OCI-LY1 (cell line): ENCODE measurements at regions not wholly inside any gene's neighbourhood (a gene's known extent, or its start where the extent isn't known, plus 50 kb on each side); places are given as distances from the start of the nearest gene placed in this dataset.

Experiments used
- H2AFZ ChIP-seq: fragments of 200-600 bp; sonication (generic), shearing (Covaris generic); 2 replicates; pipeline ENCODE4 v1.6.0; 2014; ENCODE audit warnings: antibody characterized with exemption, mild to moderate bottlenecking, low read length
- H3F3A ChIP-seq: fragments of 200-600 bp; sonication (generic), shearing (Covaris generic); 2 replicates; pipeline ENCODE4 v1.6.0; 2014; ENCODE audit warnings: mild to moderate bottlenecking, antibody characterized with exemption, low read length, moderate library complexity; ENCODE audit not compliant: insufficient read depth
- H3K27ac ChIP-seq: fragments of 200-600 bp; sonication (generic); 2 replicates; pipeline ENCODE4 v1.5.1; 2014; ENCODE audit warnings: low read length, mixed run types, mild to moderate bottlenecking, low read depth; ENCODE audit not compliant: poor library complexity, severe bottlenecking
- H3K27me3 ChIP-seq: fragments of 200-600 bp; sonication (generic); 2 replicates; pipeline ENCODE4 v1.6.0; 2014; ENCODE audit warnings: antibody characterized with exemption, mild to moderate bottlenecking, low read length, moderate library complexity; ENCODE audit not compliant: insufficient read depth
- H3K36me3 ChIP-seq: fragments of 200-600 bp; sonication (generic); 2 replicates; pipeline ENCODE4 v1.6.1; 2014; ENCODE audit warnings: mild to moderate bottlenecking, antibody characterized with exemption, low read length, moderate library complexity, mixed read lengths; ENCODE audit not compliant: insufficient read depth
- H3K4me1 ChIP-seq: fragments of 200-600 bp; sonication (generic); 2 replicates; pipeline ENCODE4 v1.5.1; 2014; ENCODE audit warnings: mild to moderate bottlenecking, low read length, moderate library complexity; ENCODE audit not compliant: insufficient read depth, severe bottlenecking
- H3K4me2 ChIP-seq: fragments of 200-600 bp; sonication (generic), shearing (Covaris generic); 2 replicates; pipeline ENCODE4 v1.6.1; 2014; ENCODE audit warnings: low read length
- H3K4me3 ChIP-seq: fragments of 200-600 bp; sonication (generic); 2 replicates; pipeline ENCODE4 v1.5.1; 2014; ENCODE audit warnings: low read length, low read depth, mild to moderate bottlenecking, mixed read lengths; ENCODE audit not compliant: poor library complexity, severe bottlenecking
- H3K79me2 ChIP-seq: fragments of 200-600 bp; shearing (Covaris generic); 2 replicates; pipeline ENCODE4 v1.6.1; 2016; ENCODE audit warnings: mixed run types, low read length, mixed read lengths; ENCODE audit not compliant: insufficient read depth
- H3K9ac ChIP-seq: fragments of 200-600 bp; sonication (generic), shearing (Covaris generic); 2 replicates; pipeline ENCODE4 v1.6.1; 2014; ENCODE audit warnings: mild to moderate bottlenecking, low read length, mixed read lengths
- H3K9me2 ChIP-seq: fragments of 200-600 bp; sonication (generic), shearing (Covaris generic); 2 replicates; pipeline ENCODE4 v1.6.1; 2014; ENCODE audit warnings: low read depth, mild to moderate bottlenecking, low read length, mixed read lengths
- H3K9me3 ChIP-seq: fragments of 200-600 bp; shearing (Covaris generic); 2 replicates; pipeline ENCODE4 v1.6.1; 2014; ENCODE audit warnings: low read length, mixed read lengths
- H4K20me1 ChIP-seq: fragments of 200-600 bp; sonication (generic), shearing (Covaris generic); 2 replicates; pipeline ENCODE4 v1.6.0; 2016; ENCODE audit warnings: mild to moderate bottlenecking, low read length; ENCODE audit not compliant: insufficient read depth
- EZH2 ChIP-seq: fragments of 200-600 bp; sonication (generic), shearing (Covaris generic); IDR thresholded peaks from 2 replicates; pipeline ENCODE4 v1.8.0; 2017; ENCODE audit warnings: borderline replicate concordance, mixed run types, mild to moderate bottlenecking, antibody characterized with exemption, low read length, moderate library complexity, mixed read lengths
- TF ChIP-seq, protein P1 (sequence below): fragments of 200-600 bp; sonication (generic), shearing (Covaris generic); IDR thresholded peaks from 2 replicates; pipeline ENCODE4 v1.5.1; 2017; ENCODE audit warnings: mild to moderate bottlenecking, antibody characterized with exemption, low read length, moderate library complexity, mixed read lengths

DNA sequence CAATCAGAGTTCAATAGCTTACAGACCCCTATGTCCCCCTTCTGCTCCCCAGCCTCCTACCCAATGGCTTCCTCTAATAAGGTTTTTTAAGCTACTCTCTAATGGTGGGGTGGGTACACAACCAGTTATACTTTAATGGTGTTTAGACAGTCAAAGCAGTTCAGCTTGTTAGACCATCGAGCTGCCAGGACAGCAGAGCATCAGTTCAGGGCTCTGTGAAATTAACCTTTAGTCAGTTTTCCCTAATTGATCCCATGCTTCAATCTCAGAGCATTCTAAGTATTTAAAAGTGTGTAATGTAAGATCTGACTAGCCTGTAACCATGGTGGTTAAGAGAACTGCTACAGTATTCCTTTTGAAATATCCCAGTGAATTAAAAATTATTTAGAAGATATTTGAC is 107.2 kb upstream of the ZNF644 start:
- H3K9me2 ChIP-seq: no peaks in the 10 kb centered on the region
- no peak overlapping the region for H3K27ac ChIP-seq
- H3K9me3 ChIP-seq: no peaks in the 10 kb centered on the region
- H3K79me2 ChIP-seq: no peaks in the 10 kb centered on the region
- no peak overlapping the region for H2AFZ ChIP-seq
- TF ChIP-seq, protein P1, sequence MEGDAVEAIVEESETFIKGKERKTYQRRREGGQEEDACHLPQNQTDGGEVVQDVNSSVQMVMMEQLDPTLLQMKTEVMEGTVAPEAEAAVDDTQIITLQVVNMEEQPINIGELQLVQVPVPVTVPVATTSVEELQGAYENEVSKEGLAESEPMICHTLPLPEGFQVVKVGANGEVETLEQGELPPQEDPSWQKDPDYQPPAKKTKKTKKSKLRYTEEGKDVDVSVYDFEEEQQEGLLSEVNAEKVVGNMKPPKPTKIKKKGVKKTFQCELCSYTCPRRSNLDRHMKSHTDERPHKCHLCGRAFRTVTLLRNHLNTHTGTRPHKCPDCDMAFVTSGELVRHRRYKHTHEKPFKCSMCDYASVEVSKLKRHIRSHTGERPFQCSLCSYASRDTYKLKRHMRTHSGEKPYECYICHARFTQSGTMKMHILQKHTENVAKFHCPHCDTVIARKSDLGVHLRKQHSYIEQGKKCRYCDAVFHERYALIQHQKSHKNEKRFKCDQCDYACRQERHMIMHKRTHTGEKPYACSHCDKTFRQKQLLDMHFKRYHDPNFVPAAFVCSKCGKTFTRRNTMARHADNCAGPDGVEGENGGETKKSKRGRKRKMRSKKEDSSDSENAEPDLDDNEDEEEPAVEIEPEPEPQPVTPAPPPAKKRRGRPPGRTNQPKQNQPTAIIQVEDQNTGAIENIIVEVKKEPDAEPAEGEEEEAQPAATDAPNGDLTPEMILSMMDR: no peak
- TF ChIP-seq EZH2: no peak
- H3F3A ChIP-seq: no peaks in the 10 kb centered on the region
- H3K27me3 ChIP-seq: no peaks in the 10 kb centered on the region
- no peak overlapping the region for H3K4me2 ChIP-seq
- H3K4me1 ChIP-seq: no peaks in the 10 kb centered on the region
- no peak overlapping the region for H3K4me3 ChIP-seq
- H3K9ac ChIP-seq: no peak overlapping the region
- no peaks in the 10 kb centered on the region for H3K36me3 ChIP-seq
- no peaks in the 10 kb centered on the region for H4K20me1 ChIP-seq

GRCh38 chr1:91124989-91125417 is 103.2 kb upstream of the ZNF644 start:
- no peak overlapping the region for H3K4me2 ChIP-seq
- TF ChIP-seq EZH2: no peak
- TF ChIP-seq, protein P1: no peak
- H3K27ac ChIP-seq: no peak overlapping the region
- no peaks in the 10 kb centered on the region for H3K4me1 ChIP-seq
- H3K9me3 ChIP-seq: no peaks in the 10 kb centered on the region
- H4K20me1 ChIP-seq: no peaks in the 10 kb centered on the region
- H3K9me2 ChIP-seq: no peaks in the 10 kb centered on the region
- H3F3A ChIP-seq: no peaks in the 10 kb centered on the region
- no peak overlapping the region for H3K4me3 ChIP-seq
- H3K27me3 ChIP-seq: no peaks in the 10 kb centered on the region
- H3K36me3 ChIP-seq: no peaks in the 10 kb centered on the region
- H2AFZ ChIP-seq: no peak overlapping the region
- no peaks in the 10 kb centered on the region for H3K79me2 ChIP-seq
- no peak overlapping the region for H3K9ac ChIP-seq

- H3K4me1 ChIP-seq: no peaks in the 10 kb centered on the region
- TF ChIP-seq EZH2: no peak
- TF ChIP-seq, protein P1: no peak
- no peaks in the 10 kb centered on the region for H3K9me3 ChIP-seq
- H3K27ac ChIP-seq: no peak overlapping the region
- no peak overlapping the region for H3K4me2 ChIP-seq
- H3K4me3 ChIP-seq: no peak overlapping the region
- no peak overlapping the region for H2AFZ ChIP-seq
- no peaks in the 10 kb centered on the region for H3K27me3 ChIP-seq
- no peaks in the 10 kb centered on the region for H3F3A ChIP-seq
- H3K79me2 ChIP-seq: no peaks in the 10 kb centered on the region
- no peaks in the 10 kb centered on the region for H3K9me2 ChIP-seq
- no peaks in the 10 kb centered on the region for H3K36me3 ChIP-seq
- H3K9ac ChIP-seq: no peak overlapping the region
- no peaks in the 10 kb centered on the region for H4K20me1 ChIP-seq
Observed at GRCh38 chr1:91124290-91124985, 102.6 kb upstream of the ZNF644 start.
